ENCODE measurements at regions not wholly inside any gene's neighbourhood (a gene's known extent, or its start where the extent isn't known, plus 50 kb on each side); places are given as distances from the start of the nearest gene placed in this dataset.
"Not testable (repeated sequence)": the region's sequence is repeated elsewhere in the genome, so short reads cannot be mapped to it uniquely, and the experiment has no call there.

- intact Hi-C loops (cut with DNase I): no loop called here
- 73 to 84% methylated on average over 9 of the region's 9 CpGs for WGBS, 2 donors
- H3K9me3 ChIP-seq: no peaks in the 10 kb centered on the region
- H3K27ac ChIP-seq: no peak overlapping the region
- TF ChIP-seq, protein P1, sequence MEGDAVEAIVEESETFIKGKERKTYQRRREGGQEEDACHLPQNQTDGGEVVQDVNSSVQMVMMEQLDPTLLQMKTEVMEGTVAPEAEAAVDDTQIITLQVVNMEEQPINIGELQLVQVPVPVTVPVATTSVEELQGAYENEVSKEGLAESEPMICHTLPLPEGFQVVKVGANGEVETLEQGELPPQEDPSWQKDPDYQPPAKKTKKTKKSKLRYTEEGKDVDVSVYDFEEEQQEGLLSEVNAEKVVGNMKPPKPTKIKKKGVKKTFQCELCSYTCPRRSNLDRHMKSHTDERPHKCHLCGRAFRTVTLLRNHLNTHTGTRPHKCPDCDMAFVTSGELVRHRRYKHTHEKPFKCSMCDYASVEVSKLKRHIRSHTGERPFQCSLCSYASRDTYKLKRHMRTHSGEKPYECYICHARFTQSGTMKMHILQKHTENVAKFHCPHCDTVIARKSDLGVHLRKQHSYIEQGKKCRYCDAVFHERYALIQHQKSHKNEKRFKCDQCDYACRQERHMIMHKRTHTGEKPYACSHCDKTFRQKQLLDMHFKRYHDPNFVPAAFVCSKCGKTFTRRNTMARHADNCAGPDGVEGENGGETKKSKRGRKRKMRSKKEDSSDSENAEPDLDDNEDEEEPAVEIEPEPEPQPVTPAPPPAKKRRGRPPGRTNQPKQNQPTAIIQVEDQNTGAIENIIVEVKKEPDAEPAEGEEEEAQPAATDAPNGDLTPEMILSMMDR (IDR thresholded peaks at IDR 0.05): no peak
- no peak for TF ChIP-seq POLR2A (IDR thresholded peaks at IDR 0.05)
- no peak overlapping the region for H3K4me3 ChIP-seq
- no peaks in the 10 kb centered on the region for H3K27me3 ChIP-seq
- H3K36me3 ChIP-seq (replicated peaks in 1 of 2; ENCODE audit: insufficient read depth in 1 of 2, low read depth in 2 of 2): no peaks in the 10 kb centered on the region
- DNase-seq: no peak
- no peak for ATAC-seq
- no peaks in the 10 kb centered on the region for H3K4me1 ChIP-seq
These were observed 248.7 kb upstream of the NPVF start for GRCh38 chr7:25476863-25477499.

DNA sequence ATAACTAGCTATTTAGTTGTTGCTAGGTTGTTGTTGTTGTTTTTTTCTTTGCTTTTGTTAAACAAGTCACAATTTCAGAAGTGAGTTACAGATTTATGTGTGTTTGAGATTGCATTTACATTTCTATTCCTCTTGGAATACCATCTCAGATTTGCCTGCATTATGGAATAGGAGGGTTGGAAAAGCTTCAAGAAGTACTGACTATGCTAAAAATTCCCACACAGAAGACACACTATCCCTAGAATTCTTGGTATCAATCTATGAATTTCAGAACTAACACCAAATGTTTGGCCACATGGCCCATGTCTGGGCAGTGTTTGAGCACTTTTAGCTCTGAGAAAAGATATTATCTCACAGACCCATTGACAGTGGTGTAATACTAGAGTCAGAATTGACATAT is 249.9 kb upstream of the NPVF start:
- H3K27me3 ChIP-seq; ATAC-seq; H3K4me1 ChIP-seq; H3K4me3 ChIP-seq; H3K27ac ChIP-seq; DNase-seq; H3K9me3 ChIP-seq; H3K36me3 ChIP-seq (replicated peaks in 1 of 2; ENCODE audit: insufficient read depth in 1 of 2, low read depth in 2 of 2); intact Hi-C loops (cut with DNase I): not testable (repeated sequence)

- DNase-seq (no peak), ATAC-seq (no peak)
- Histone ChIP-seq H3K9me3 (no peaks in the 10 kb centered on the region), H3K4me3 (no peak overlapping the region), H3K4me1 (no peaks in the 10 kb centered on the region), H3K36me3 (replicated peaks in 1 of 2; ENCODE audit: insufficient read depth in 1 of 2, low read depth in 2 of 2) (no peaks in the 10 kb centered on the region), H3K27me3 (no peaks in the 10 kb centered on the region), H3K27ac (no peak overlapping the region)
- 42 to 58% methylated on average over 2 of the region's 2 CpGs for WGBS, 2 donors
- intact Hi-C loops (cut with DNase I): no loop called here
- TF ChIP-seq, protein P1 (IDR thresholded peaks at IDR 0.05): no peak
- no peak for TF ChIP-seq POLR2A (IDR thresholded peaks at IDR 0.05)
These were observed 250.6 kb upstream of the NPVF start for GRCh38 chr7:25478925-25479324.

GRCh38 chr7:25481891-25482290 is 253.6 kb upstream of the NPVF start:
- Histone ChIP-seq H3K27me3 (no peaks in the 10 kb centered on the region), H3K4me1 (no peaks in the 10 kb centered on the region), H3K36me3 (replicated peaks in 1 of 2; ENCODE audit: insufficient read depth in 1 of 2, low read depth in 2 of 2) (no peaks in the 10 kb centered on the region), H3K9me3 (no peaks in the 10 kb centered on the region), H3K4me3 (no peak overlapping the region), H3K27ac (no peak overlapping the region)
- intact Hi-C loops (cut with DNase I): no loop called here
- ATAC-seq (no peak), DNase-seq (no peak)
- no peak for TF ChIP-seq POLR2A (IDR thresholded peaks at IDR 0.05)
- TF ChIP-seq, protein P1 (IDR thresholded peaks at IDR 0.05): no peak

DNA sequence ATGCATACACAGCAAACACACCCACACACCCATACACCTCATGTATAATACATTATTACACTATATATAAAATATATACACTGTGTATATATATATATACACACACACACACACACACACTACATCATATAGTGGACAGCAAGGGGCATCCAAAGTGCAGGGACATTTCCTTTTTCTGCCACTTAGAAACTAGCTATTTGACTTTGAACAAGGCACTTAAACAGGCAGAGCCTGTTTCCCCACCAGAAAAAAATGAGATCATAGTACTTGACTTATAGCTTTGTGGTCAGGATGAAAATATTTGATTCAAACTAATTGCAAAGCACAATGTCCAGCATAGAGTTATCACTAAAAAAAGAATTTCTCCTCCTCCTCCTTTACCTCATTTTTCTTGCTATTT is 254.3 kb upstream of the NPVF start:
- Histone ChIP-seq H3K4me1 (no peaks in the 10 kb centered on the region), H3K27me3 (no peaks in the 10 kb centered on the region), H3K36me3 (replicated peaks in 1 of 2; ENCODE audit: insufficient read depth in 1 of 2, low read depth in 2 of 2) (no peaks in the 10 kb centered on the region), H3K9me3 (no peaks in the 10 kb centered on the region), H3K4me3 (no peak overlapping the region), H3K27ac (no peak overlapping the region)
- no peak for ATAC-seq
- DNase-seq: no peak
- TF ChIP-seq, protein P1 (IDR thresholded peaks at IDR 0.05): no peak
- no peak for TF ChIP-seq POLR2A (IDR thresholded peaks at IDR 0.05)
- intact Hi-C loops (cut with DNase I): no loop called here
